ENCODE measurements at regions not wholly inside any gene's neighbourhood (a gene's known extent, or its start where the extent isn't known, plus 50 kb on each side); places are given as distances from the start of the nearest gene placed in this dataset.

GRCh38 chr15:81765816-81766215, 280.0 kb downstream of the MEX3B start:
- Histone ChIP-seq H3K36me3 (ENCODE audit: control insufficient read depth, insufficient read depth, low read length) (no peaks in the 10 kb centered on the region), H3K27me3 (replicated peaks; ENCODE audit: control insufficient read depth, insufficient read depth, low read length) (no peaks in the 10 kb centered on the region; the same call in 1 of the 2 replicates), H3K4me3 (replicated peaks; ENCODE audit: low read depth, low read length) (no peak overlapping the region)
- TF ChIP-seq, protein P1, sequence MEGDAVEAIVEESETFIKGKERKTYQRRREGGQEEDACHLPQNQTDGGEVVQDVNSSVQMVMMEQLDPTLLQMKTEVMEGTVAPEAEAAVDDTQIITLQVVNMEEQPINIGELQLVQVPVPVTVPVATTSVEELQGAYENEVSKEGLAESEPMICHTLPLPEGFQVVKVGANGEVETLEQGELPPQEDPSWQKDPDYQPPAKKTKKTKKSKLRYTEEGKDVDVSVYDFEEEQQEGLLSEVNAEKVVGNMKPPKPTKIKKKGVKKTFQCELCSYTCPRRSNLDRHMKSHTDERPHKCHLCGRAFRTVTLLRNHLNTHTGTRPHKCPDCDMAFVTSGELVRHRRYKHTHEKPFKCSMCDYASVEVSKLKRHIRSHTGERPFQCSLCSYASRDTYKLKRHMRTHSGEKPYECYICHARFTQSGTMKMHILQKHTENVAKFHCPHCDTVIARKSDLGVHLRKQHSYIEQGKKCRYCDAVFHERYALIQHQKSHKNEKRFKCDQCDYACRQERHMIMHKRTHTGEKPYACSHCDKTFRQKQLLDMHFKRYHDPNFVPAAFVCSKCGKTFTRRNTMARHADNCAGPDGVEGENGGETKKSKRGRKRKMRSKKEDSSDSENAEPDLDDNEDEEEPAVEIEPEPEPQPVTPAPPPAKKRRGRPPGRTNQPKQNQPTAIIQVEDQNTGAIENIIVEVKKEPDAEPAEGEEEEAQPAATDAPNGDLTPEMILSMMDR (IDR thresholded peaks at IDR 0.05; ENCODE audit: insufficient read depth, low read length, poor library complexity, severe bottlenecking): no peak
- no peak for DNase-seq (ENCODE audit: extremely low read depth, insufficient read length)

DNA sequence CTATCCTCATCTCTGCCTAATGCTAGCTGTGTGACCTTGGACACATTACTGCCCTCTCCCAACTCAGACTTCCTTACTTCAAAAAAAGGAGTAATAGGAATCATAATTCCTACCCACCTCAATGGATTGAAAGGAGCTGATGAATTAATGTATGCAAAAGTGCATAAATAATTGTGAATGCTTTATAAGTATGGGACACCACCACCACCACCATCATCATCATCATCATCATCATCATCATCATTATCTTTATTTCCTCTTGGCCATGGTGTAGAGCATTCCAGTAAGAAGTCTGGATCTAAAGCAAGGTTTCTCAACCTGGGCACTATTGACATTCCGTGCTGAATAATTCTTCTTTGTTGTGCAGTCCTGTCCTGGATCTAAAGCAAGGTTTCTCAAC, 282.5 kb downstream of the MEX3B start:
- Histone ChIP-seq H3K4me3 (replicated peaks; ENCODE audit: low read depth, low read length) (no peak overlapping the region), H3K36me3 (ENCODE audit: control insufficient read depth, insufficient read depth, low read length) (no peaks in the 10 kb centered on the region), H3K27me3 (replicated peaks; ENCODE audit: control insufficient read depth, insufficient read depth, low read length) (no peaks in the 10 kb centered on the region; the same call in 1 of the 2 replicates)
- DNase-seq (ENCODE audit: extremely low read depth, insufficient read length): no peak
- TF ChIP-seq, protein P1 (IDR thresholded peaks at IDR 0.05; ENCODE audit: insufficient read depth, low read length, poor library complexity, severe bottlenecking): no peak

GRCh38 chr15:81760686-81761085, 285.1 kb downstream of the MEX3B start:
- DNase-seq (ENCODE audit: extremely low read depth, insufficient read length): no peak
- Histone ChIP-seq H3K4me3 (replicated peaks; ENCODE audit: low read depth, low read length) (no peak overlapping the region), H3K27me3 (replicated peaks; ENCODE audit: control insufficient read depth, insufficient read depth, low read length) (peaks cover 2% of the 10 kb centered on the region), H3K36me3 (ENCODE audit: control insufficient read depth, insufficient read depth, low read length) (no peaks in the 10 kb centered on the region)
- TF ChIP-seq, protein P1 (IDR thresholded peaks at IDR 0.05; ENCODE audit: insufficient read depth, low read length, poor library complexity, severe bottlenecking): no peak

DNA sequence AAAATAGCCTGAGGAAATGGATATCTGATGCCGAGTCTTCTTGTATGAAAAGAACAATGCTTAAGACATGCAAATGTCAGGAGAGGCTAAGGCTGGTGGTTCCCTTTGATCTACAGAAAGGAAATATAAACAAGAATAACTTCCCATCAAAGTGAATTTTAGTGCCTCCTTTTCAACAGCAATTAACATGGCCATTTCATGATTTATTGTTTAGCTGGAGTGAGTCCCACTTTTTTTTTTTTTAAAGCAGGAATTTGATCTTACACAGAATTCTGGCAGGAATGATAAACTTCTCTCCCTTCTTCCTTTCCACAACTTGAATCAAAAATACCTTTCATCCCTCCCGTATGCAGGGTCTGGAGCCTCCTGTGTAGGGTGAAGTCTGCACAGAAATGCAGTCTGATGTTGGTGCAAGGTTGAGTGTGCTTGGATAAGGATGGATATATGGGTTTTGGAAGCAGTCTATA, 287.0 kb downstream of the MEX3B start:
- Histone ChIP-seq H3K27me3 (replicated peaks; ENCODE audit: control insufficient read depth, insufficient read depth, low read length) (peaks cover 2% of the 10 kb centered on the region), H3K36me3 (ENCODE audit: control insufficient read depth, insufficient read depth, low read length) (no peaks in the 10 kb centered on the region), H3K4me3 (replicated peaks; ENCODE audit: low read depth, low read length) (no peak overlapping the region)
- TF ChIP-seq, protein P1 (IDR thresholded peaks at IDR 0.05; ENCODE audit: insufficient read depth, low read length, poor library complexity, severe bottlenecking): no peak
- no peak for DNase-seq (ENCODE audit: extremely low read depth, insufficient read length)

DNA sequence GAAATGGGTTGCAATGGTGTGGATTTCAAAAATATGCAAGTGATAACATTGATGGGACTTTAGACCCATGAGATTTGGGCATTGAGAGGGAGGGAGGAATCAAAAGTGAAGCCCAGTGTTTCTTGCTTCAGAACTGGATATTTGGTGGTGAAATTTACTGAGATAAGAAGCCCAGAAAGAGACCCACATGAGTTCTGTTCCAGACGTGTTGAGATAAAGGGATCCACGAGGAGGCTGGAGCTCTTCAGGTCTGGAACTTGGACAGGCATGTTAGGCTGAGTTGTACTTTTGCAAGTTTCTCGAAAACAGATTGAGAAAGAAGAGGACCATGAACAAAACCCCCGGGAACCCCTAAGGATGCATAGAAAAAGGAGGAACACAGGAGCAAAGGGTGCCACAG, 290.2 kb downstream of the MEX3B start:
- Histone ChIP-seq H3K4me3 (replicated peaks; ENCODE audit: low read depth, low read length) (no peak overlapping the region), H3K27me3 (replicated peaks; ENCODE audit: control insufficient read depth, insufficient read depth, low read length) (peaks cover 2% of the 10 kb centered on the region), H3K36me3 (ENCODE audit: control insufficient read depth, insufficient read depth, low read length) (no peaks in the 10 kb centered on the region)
- TF ChIP-seq, protein P1 (IDR thresholded peaks at IDR 0.05; ENCODE audit: insufficient read depth, low read length, poor library complexity, severe bottlenecking): no peak
- no peak for DNase-seq (ENCODE audit: extremely low read depth, insufficient read length)

- Histone ChIP-seq H3K27me3 (replicated peaks; ENCODE audit: control insufficient read depth, insufficient read depth, low read length) (peaks cover 2% of the 10 kb centered on the region), H3K36me3 (ENCODE audit: control insufficient read depth, insufficient read depth, low read length) (no peaks in the 10 kb centered on the region), H3K4me3 (replicated peaks; ENCODE audit: low read depth, low read length) (no peak overlapping the region)
- TF ChIP-seq, protein P1 (IDR thresholded peaks at IDR 0.05; ENCODE audit: insufficient read depth, low read length, poor library complexity, severe bottlenecking): no peak
- no peak for DNase-seq (ENCODE audit: extremely low read depth, insufficient read length)
These were observed 291.7 kb downstream of the MEX3B start for GRCh38 chr15:81754078-81754477.

Data from GM06990 (cell line).